Loucy (cell line): ENCODE measurements at regions not wholly inside any gene's neighbourhood (a gene's known extent, or its start where the extent isn't known, plus 50 kb on each side); places are given as distances from the start of the nearest gene placed in this dataset.
A peak's percentile ranks its signal among the peaks of the same experiment; 100 is the strongest.

Experiments used
- H2AFZ ChIP-seq: fragments of 200-600 bp; sonication (generic); 2 replicates; pipeline ENCODE4 v1.6.0; 2016; ENCODE audit warnings: antibody characterized with exemption, mild to moderate bottlenecking, low read length, moderate library complexity
- H3F3A ChIP-seq: fragments of 200-600 bp; 2 replicates; pipeline ENCODE4 v1.6.0; 2016; ENCODE audit warnings: antibody characterized with exemption, low read depth, mild to moderate bottlenecking
- H3K27me3 ChIP-seq: fragments of 200-600 bp; sonication (generic); 2 replicates; pipeline ENCODE4 v1.6.1; 2014; ENCODE audit warnings: low read length, mild to moderate bottlenecking; ENCODE audit not compliant: insufficient read depth, poor library complexity, severe bottlenecking
- H3K36me3 ChIP-seq: fragments of 200-600 bp; sonication (generic); 2 replicates; pipeline ENCODE4 v1.6.1; 2016; ENCODE audit warnings: low read length; ENCODE audit not compliant: insufficient read depth
- H3K4me1 ChIP-seq: fragments of 200-600 bp; sonication (generic); 2 replicates; pipeline ENCODE4 v1.5.1; 2014; ENCODE audit warnings: low read length, mild to moderate bottlenecking; ENCODE audit not compliant: insufficient read depth, poor library complexity, severe bottlenecking
- H3K4me2 ChIP-seq: fragments of 200-600 bp; sonication (generic); 2 replicates; pipeline ENCODE4 v1.6.0; 2014; ENCODE audit warnings: antibody characterized with exemption, low read length, low read depth, mild to moderate bottlenecking; ENCODE audit not compliant: poor library complexity, severe bottlenecking
- H3K4me3 ChIP-seq: fragments of 200-600 bp; sonication (generic); 2 replicates; pipeline ENCODE4 v1.5.1; 2014; ENCODE audit warnings: low read length, mild to moderate bottlenecking, mixed read lengths; ENCODE audit not compliant: poor library complexity, severe bottlenecking
- H3K79me2 ChIP-seq: fragments of 200-600 bp; sonication (generic); 2 replicates; pipeline ENCODE4 v1.6.1; 2014; ENCODE audit warnings: low read length; ENCODE audit not compliant: insufficient read depth
- H3K9ac ChIP-seq: fragments of 200-600 bp; sonication (generic); 2 replicates; pipeline ENCODE4 v1.6.0; 2014; ENCODE audit warnings: mild to moderate bottlenecking, low read depth, low read length, moderate library complexity; ENCODE audit not compliant: poor library complexity, severe bottlenecking
- H3K9me2 ChIP-seq: fragments of 200-600 bp; sonication (generic); replicated peaks from 2 replicates; pipeline ENCODE4 v1.6.1; 2016; ENCODE audit warnings: low read depth, low read length, mixed read lengths
- H3K9me3 ChIP-seq: fragments of 200-600 bp; sonication (generic); 2 replicates; pipeline ENCODE4 v1.6.1; 2014; ENCODE audit warnings: mild to moderate bottlenecking, antibody characterized with exemption, low read length, low read depth; ENCODE audit not compliant: insufficient read depth
- H4K20me1 ChIP-seq: fragments of 200-600 bp; sonication (generic); 2 replicates; pipeline ENCODE4 v1.6.0; 2014; ENCODE audit warnings: antibody characterized with exemption, low read length, mild to moderate bottlenecking; ENCODE audit not compliant: insufficient read depth, poor library complexity, severe bottlenecking
- EZH2phosphoT487 ChIP-seq: fragments of 200-600 bp; IDR thresholded peaks from 2 replicates; pipeline ENCODE4 v1.6.1; 2018; ENCODE audit warnings: antibody characterized with exemption, mild to moderate bottlenecking, moderate library complexity, borderline replicate concordance
- TF ChIP-seq, protein P1 (sequence below): fragments of 200-600 bp; sonication (generic); conservative IDR thresholded peaks from 2 replicates; pipeline ENCODE4 v1.5.1; 2014; ENCODE audit warnings: mild to moderate bottlenecking, antibody characterized with exemption, low read length

DNA sequence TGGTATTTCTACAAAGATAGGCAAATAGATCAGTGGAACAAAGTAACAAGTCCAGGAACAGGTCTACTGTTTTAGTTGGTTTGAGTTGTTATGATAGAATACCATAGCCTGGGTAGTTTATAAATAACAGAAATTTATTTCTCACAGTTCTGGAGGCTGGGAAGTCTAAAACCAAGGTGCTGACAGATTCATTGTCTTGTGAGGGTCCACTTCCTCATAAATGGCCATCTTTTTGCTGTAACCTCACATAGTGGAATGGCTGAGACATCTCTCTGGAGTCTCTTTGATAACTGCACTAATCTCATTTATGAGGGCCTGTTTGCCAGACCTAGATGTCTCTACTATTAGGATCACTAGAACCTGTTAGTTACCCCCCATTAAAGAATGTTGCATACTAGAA is 152.3 kb upstream of the MYRIP start:
- no peak overlapping the region for H3K4me2 ChIP-seq
- no peaks in the 10 kb centered on the region for H3K4me1 ChIP-seq
- H3K79me2 ChIP-seq = no peaks in the 10 kb centered on the region
- TF ChIP-seq, protein P1, sequence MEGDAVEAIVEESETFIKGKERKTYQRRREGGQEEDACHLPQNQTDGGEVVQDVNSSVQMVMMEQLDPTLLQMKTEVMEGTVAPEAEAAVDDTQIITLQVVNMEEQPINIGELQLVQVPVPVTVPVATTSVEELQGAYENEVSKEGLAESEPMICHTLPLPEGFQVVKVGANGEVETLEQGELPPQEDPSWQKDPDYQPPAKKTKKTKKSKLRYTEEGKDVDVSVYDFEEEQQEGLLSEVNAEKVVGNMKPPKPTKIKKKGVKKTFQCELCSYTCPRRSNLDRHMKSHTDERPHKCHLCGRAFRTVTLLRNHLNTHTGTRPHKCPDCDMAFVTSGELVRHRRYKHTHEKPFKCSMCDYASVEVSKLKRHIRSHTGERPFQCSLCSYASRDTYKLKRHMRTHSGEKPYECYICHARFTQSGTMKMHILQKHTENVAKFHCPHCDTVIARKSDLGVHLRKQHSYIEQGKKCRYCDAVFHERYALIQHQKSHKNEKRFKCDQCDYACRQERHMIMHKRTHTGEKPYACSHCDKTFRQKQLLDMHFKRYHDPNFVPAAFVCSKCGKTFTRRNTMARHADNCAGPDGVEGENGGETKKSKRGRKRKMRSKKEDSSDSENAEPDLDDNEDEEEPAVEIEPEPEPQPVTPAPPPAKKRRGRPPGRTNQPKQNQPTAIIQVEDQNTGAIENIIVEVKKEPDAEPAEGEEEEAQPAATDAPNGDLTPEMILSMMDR = no peak
- no peak for TF ChIP-seq EZH2phosphoT487
- H3K9me3 ChIP-seq = no peaks in the 10 kb centered on the region
- peak overlapping the region; percentile 7; the same call in 1 of the 2 replicates for H2AFZ ChIP-seq
- no peaks in the 10 kb centered on the region for H3F3A ChIP-seq
- H3K36me3 ChIP-seq = no peaks in the 10 kb centered on the region
- no peaks in the 10 kb centered on the region for H3K9me2 ChIP-seq
- H3K9ac ChIP-seq = no peak overlapping the region
- H4K20me1 ChIP-seq = no peaks in the 10 kb centered on the region
- no peaks in the 10 kb centered on the region for H3K27me3 ChIP-seq
- no peak overlapping the region for H3K4me3 ChIP-seq

DNA sequence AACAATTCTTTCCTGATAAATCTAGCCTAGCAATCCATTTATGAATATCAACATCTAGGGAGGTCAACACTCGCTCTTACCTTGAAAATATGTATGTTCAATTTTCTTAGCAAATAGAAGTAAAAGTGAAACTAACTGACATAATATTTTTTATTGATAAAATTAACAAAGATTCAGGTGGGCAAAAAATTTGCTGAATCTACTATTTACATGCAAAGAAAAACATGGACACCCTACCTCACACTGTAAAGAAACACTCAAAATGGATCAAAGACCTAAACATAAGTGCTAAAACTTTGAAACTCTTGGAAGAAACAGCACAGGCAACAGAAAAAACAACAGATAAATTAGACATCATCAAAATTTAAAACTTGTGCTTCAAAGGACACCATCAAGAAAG is 151.6 kb upstream of the MYRIP start:
- H3K9me2 ChIP-seq = no peaks in the 10 kb centered on the region
- H2AFZ ChIP-seq = 0 out of 2 replicates have a peak overlapping the region, but pooled peaks have one; percentile 7
- no peaks in the 10 kb centered on the region for H3K9me3 ChIP-seq
- no peak overlapping the region for H3K9ac ChIP-seq
- no peak overlapping the region for H3K4me2 ChIP-seq
- no peaks in the 10 kb centered on the region for H3K79me2 ChIP-seq
- no peaks in the 10 kb centered on the region for H4K20me1 ChIP-seq
- H3K4me3 ChIP-seq = no peak overlapping the region
- TF ChIP-seq, protein P1 = no peak
- no peak for TF ChIP-seq EZH2phosphoT487
- H3K27me3 ChIP-seq = no peaks in the 10 kb centered on the region
- H3K4me1 ChIP-seq = no peaks in the 10 kb centered on the region
- no peaks in the 10 kb centered on the region for H3K36me3 ChIP-seq
- H3F3A ChIP-seq = no peaks in the 10 kb centered on the region

DNA sequence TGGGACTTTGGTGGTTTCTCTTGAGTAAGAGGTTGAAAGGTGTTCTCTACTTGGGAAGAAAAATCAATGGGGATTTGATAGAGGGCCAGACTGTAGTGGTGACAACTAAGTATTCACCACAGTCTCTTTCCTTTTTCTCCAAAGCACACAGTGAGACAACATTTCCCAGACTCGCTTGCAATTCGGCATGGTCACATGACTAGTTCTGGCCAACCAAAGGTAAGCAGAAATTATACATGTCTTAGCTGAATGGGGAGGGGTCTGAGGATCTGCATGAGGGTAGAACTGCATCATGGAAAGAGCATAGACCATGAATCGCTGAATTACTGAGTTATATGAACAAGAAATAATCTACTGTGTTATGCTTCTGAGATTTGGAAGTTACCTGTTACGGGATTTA is 144.5 kb upstream of the MYRIP start:
- Histone ChIP-seq H3K9ac (no peak overlapping the region), H3K4me1 (no peaks in the 10 kb centered on the region), H3K79me2 (no peaks in the 10 kb centered on the region), H3K9me2 (no peaks in the 10 kb centered on the region), H2AFZ (no peak overlapping the region), H3F3A (no peaks in the 10 kb centered on the region), H3K36me3 (no peaks in the 10 kb centered on the region), H3K4me3 (no peak overlapping the region), H4K20me1 (no peaks in the 10 kb centered on the region), H3K27me3 (no peaks in the 10 kb centered on the region), H3K9me3 (no peaks in the 10 kb centered on the region), H3K4me2 (no peak overlapping the region)
- TF ChIP-seq, protein P1 = no peak
- TF ChIP-seq EZH2phosphoT487 = no peak
